Testis (tissue), 2 donors: ENCODE measurements at regions not wholly inside any gene's neighbourhood (a gene's known extent, or its start where the extent isn't known, plus 50 kb on each side); places are given as distances from the start of the nearest gene placed in this dataset.

ENCODE experiments used
- CTCF ChIP-seq, 3 experiments: fragments of 450-650 bp in 2 of 3; fragments of 200-600 bp in 1 of 3; sonication (generic) in 1 of 3; IDR thresholded peaks; one replicate each; pipeline ENCODE4 v1.5.1; 2016 to 2019; ENCODE audit warnings: antibody characterized with exemption in 3 of 3, mild to moderate bottlenecking in 2 of 3, moderate library complexity in 1 of 3
- POLR2A ChIP-seq: fragments of 450-650 bp; IDR thresholded peaks from one replicate; pipeline ENCODE4 v1.6.1; 2017; ENCODE audit warnings: antibody characterized with exemption, mild to moderate bottlenecking, moderate library complexity

DNA sequence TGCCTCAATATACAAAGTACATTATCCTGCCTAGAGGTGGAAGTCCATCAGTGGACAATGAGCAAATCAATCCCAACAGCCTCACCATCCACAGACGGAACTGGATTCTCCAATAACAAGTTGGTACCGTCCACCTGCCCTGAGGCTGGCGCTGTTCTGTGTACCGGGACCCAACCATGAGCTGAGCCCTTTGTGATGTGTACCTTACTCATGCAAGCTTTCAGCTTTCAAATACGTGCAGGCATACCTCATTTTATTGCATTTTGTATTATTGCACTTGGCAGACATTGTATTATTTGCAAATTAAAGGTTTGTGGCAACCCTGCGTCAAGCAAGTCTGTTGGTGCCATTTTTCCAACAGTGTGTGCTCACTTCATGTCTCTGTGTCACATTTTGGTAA, 476.0 kb upstream of the MKI67 start:
- TF ChIP-seq CTCF (IDR thresholded peaks at IDR 0.05) = no peak
- no peak for TF ChIP-seq POLR2A
